GM12872 (cell line): ENCODE measurements at regions not wholly inside any gene's neighbourhood (a gene's known extent, or its start where the extent isn't known, plus 50 kb on each side); places are given as distances from the start of the nearest gene placed in this dataset.

Source experiments
- CTCF ChIP-seq: IDR thresholded peaks from 3 replicates; pipeline ENCODE4 v1.5.1; 2011; ENCODE audit warnings: low read depth, mild to moderate bottlenecking, low read length, moderate library complexity; ENCODE audit not compliant: insufficient read depth

- no peak for TF ChIP-seq CTCF
These were observed 190.6 kb downstream of the PHLDA1 start for GRCh38 chr12:75840994-75841355.

GRCh38 chr12:75838309-75838708 lies 193.3 kb downstream of the PHLDA1 start:
- TF ChIP-seq CTCF = no peak

GRCh38 chr12:75837700-75838099 lies 193.9 kb downstream of the PHLDA1 start:
- no peak for TF ChIP-seq CTCF

GRCh38 chr12:75836533-75836932 lies 195.0 kb downstream of the PHLDA1 start:
- TF ChIP-seq CTCF = no peak

GRCh38 chr12:75834591-75834990 lies 197.0 kb downstream of the PHLDA1 start:
- no peak for TF ChIP-seq CTCF

- no peak for TF ChIP-seq CTCF
These were observed 198.3 kb downstream of the PHLDA1 start for GRCh38 chr12:75833268-75833667.

GRCh38 chr12:75831402-75831801 lies 200.2 kb downstream of the PHLDA1 start:
- TF ChIP-seq CTCF = no peak

GRCh38 chr12:75827061-75827460 lies 204.5 kb downstream of the PHLDA1 start:
- TF ChIP-seq CTCF = no peak
